Ovary (tissue), 1 donor: ENCODE measurements at regions not wholly inside any gene's neighbourhood (a gene's known extent, or its start where the extent isn't known, plus 50 kb on each side); places are given as distances from the start of the nearest gene placed in this dataset.

Experiments used
- EP300 ChIP-seq: sonication (generic); formaldehyde crosslinking; IDR thresholded peaks from one replicate; pipeline ENCODE4 v1.6.1; 2017; ENCODE audit warnings: antibody characterized with exemption
- POLR2A ChIP-seq: fragments of 450-650 bp; IDR thresholded peaks from one replicate; pipeline ENCODE4 v1.6.1; 2017; ENCODE audit warnings: antibody characterized with exemption, mild to moderate bottlenecking, moderate library complexity

- TF ChIP-seq EP300 (no peak), POLR2A (no peak)
These were observed 80.0 kb upstream of the NKD1 start for GRCh38 chr16:50467943-50468748.
